Kidney glomerular epithelial cell (primary cell): ENCODE measurements at regions not wholly inside any gene's neighbourhood (a gene's known extent, or its start where the extent isn't known, plus 50 kb on each side); places are given as distances from the start of the nearest gene placed in this dataset.
"Not testable (repeated sequence)": the region's sequence is repeated elsewhere in the genome, so short reads cannot be mapped to it uniquely, and the experiment has no call there.

ENCODE experiments used
- DNase-seq: peaks from one replicate; lab custom pipeline; 2025; lab: John Stamatoyannopoulos, UW

DNA sequence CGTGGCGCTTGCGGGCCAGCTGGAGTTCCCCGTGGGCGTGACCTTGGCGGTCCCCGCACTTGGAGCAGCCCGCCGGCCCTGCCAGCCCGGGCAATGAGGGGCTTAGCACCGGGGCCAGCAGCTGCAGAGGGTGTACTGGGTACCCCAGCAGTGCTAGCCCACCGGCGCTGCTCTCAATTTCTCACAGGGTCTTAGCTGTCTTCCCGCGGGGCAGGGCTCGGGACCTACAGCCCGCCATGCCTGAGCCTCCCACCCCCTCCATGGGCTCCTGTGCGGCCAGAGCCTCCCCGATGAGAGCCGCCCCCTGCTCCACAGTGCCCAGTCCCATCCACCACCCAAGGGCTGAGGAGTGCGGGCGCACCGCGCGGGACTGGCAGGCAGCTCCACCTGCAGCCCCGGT is 94.0 kb upstream of the NIPBL start:
- DNase-seq, result not testable (repeated sequence)

DNA sequence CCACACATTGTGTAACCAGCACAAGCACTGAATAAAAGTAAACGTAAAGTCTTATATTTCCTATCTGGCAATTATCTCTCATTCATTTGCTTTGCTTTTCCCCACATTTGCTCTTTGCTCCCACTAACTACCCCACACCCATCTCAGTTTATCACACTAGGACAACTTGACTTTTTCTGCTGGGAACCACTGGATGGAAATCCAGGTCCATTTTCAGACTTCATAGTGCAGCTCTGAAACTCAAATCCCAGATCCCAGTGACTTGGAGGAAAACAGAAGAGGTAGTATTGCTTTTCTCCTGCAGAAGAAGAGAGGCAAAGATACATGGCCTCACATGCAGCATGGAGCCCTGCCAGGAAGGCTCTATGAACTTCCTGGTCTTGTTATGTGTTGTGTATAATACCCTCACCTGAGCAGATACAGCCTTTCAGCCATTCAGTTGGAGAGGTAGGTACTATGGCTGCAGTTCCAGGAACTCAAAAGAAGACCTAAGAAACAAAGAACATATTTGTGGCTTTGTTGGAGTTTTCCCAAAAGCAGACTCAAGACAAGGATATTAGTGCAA is 90.0 kb upstream of the NIPBL start:
- DNase-seq, result no peak

DNA sequence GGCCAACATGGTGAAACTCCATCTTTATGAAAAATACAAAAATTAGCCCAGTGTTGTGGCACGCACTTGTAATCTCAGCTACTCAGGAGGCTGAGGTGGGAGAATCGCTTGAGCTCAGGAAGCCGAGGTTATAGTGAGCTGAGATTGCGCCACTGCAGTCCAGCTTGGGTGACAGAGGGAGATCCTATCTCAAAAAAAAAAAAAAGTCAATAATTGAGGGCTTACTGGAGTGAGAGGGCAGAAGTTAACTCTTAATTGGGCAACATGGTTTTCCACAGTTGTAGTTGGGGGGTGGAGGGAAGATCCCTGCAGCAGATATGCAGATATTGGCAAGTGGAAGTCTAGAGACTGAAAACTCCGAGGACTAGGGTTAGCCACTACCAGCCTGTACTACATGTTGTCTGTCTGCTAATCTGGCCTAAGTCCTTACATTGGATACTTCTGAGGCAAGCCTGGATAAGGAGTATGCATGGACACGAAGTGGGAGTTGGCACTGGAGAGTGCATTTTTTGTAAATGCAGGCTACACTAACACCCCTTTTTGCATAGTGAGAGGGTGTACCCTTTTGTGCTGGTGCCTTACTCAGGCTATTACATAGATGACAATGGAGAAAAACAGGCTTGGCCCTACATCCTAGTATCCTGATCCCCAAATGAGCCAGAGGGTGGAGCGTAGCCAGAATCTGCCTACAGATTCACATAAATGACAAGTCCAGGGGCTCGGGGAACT is 89.0 kb upstream of the NIPBL start:
- no peak for DNase-seq

DNA sequence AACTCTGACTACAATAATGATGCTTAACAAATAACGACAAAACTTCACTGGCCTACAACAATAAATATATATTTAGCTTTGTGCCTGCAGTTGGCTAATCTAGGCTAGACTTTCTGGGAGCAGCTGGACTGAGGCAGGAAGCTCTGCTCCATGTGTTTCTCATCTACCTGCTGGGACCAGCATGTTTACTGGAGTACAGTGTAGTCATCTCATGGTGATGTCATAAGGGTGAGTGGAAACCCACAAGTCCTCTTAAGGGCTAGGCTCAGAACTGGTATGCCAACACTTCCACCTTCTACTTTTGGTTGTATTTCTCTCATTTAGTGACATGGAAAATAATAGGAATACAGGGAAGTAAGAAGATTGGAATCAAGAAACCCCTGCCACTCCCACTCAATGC is 85.7 kb upstream of the NIPBL start:
- DNase-seq, result no peak

DNA sequence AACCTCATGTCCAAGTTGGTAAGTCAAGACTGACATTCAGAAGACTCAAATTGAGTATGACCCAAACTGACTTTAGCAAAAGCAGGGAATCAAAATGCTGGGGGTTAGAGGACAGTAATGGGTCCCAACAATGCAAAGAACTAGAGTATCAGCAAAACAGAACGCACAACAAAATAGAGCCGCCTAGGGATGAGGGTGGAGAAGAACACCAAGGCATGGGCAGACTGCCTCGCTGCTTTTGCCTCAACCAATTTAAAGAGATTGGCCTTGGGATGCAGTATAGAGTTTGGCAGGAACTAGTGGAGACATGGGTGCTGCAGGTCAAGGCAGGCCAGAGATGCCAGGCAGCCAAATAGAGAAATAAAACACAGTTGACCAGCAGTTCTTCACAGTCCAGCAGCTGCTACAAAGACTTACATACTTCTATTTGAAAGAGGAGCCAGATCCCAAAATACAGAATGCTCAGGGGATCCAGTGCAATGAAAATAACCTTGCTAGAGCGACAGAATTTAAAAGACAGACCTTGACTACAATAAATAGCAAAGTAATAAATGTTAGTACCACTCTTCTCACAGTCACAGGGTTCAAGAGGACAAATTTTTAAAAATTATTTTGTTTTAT is 83.9 kb upstream of the NIPBL start:
- DNase-seq, result no peak

DNA sequence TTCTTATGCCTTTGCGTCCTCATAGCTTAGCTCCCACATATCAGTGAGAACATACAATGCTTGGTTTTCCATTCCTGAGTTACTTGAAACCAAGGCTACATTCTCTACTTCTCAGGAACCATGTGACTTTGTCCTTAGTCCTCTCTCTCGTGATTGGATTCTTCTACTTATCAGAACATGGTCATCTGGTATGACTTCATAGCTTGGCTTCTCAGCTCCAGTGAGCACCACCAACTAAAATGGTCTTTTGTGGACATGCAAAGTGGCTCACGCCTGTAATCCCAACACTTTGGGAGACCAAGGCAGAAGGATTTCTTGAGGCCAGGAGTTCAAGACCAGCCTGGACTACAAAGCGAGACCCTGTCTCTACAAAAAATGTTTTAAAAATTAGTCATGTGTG is 81.2 kb upstream of the NIPBL start:
- no peak for DNase-seq

DNA sequence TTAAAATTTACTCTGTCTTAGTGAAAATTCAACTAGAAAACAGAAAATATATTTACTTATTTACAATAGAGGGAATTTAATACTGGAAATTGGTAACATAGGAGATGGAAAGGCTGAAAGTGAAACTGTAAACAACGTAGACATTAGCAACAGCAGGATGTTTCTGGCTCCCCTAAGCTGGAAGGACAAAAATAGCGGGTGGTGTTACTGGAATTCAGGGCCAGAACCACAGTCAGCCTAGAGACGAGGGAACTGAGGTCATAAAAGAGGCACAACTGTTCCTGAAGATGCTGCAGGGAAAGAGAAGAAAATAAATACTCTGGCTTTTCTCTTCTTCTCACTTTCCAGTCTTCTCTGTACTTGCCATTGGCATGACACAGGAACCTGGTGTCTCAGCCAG is 80.4 kb upstream of the NIPBL start:
- no peak for DNase-seq

DNA sequence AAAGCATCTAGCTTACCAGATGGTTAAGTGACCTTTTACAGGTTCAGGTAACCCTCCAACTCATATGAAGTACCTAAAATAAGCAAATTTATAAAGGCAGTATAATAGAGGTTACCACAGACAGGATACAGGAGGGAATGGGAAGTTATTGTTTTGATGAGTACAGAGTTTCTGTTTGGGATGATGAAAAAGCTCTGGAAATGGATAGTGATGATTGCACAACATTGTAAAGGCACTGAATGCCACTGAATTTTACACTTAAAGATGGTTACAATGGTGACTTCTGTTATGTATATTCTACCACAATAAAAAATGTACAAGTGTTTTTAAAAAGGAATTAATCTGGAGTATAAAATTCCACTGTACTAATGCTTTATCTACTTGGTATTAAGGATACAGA is 75.0 kb upstream of the NIPBL start:
- DNase-seq, result no peak

DNA sequence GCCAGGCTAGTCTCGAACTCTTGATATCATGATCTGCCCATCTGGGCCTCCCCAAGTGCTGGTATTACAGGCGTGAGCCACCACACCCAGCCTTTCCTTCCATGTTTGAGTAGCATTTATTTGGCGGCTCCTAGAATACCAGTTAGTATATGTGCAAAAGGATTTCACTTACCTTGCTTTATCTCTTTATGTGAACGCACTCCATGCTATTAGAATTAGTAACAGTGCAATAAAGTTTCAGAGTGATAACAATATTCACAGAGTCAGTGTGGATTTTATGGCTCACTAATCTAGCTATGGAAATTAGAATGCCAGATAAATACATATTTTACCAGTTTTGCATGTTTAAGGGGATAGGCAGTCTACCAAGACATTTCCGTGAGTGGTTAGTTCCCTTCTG is 74.4 kb upstream of the NIPBL start:
- DNase-seq, result no peak

DNA sequence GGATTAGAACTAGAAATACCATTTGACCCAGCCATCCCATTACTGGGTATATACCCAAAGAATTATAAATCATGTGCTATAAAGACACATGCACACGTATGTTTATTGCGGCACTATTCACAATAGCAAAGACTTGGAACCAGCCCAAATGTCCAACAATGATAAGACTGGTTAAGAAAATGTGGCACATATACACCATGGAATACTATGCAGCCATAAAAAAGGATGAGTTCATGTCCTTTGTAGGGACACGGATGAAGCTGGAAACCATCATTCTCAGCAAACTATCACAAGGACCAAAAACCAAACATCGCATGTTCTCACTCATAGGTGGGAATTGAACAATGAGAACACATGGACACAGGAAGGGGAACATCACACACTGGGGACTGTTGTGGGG is 63.3 kb upstream of the NIPBL start:
- DNase-seq, result not testable (repeated sequence)

DNA sequence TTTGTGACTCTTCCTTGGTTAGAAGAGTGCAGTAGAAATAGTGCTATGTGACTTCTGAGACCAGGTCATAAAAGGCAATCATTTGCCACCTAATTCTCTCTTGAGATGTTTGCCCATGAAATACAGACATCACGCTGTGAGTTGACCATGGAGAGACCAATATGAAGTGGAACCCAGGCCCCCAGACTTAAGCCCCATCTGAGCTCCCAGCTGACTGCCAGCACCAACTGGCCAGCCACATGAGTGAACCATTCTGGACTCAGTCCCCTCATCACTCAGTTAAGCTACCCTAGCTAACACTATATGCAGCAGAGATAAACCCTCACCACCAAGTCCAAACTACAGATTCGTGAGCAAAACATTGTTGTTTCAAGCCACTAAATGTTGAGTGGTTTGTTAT is 60.7 kb upstream of the NIPBL start:
- DNase-seq, result no peak

DNA sequence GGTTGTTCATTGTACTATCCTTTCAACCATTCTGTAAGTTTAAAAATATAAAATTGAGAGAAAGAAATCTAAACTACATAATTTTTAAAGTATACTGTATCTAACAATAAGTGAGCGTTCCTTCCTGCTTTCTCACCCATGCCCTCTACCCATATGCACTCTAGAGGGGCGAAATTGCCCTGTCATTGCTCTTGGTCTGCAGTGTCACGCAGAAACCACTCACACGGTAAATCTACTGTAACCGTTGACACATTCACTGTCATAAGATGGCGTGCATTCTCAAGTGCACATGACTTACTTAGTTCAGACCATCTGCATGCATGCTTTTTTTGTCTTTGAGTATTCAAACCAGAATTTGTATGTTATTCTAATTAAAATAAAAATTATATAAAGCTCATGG is 55.7 kb upstream of the NIPBL start:
- DNase-seq, result no peak

DNA sequence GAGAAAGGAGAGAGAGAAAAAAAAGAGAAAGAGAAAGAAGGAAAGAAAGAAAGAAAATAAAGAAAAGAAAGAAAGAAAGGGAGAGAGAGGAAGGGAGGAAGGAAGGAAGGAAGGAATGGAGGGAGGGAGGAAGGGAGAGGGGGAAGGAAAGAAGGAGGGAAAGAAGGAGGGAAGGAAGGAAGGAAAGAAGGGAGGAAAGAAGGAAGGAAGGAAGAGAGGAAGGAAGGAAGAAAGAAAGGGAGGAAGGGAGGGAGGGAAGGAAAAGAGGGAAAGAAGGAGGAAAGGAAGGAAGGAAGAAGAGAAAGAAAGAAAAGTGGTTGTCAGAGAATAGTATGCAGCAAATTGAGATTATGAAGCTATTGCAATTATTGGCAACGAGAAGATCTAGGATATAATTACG is 49.9 kb upstream of the NIPBL start:
- no peak for DNase-seq
